T-helper 2 cell treated with Interferon-gamma antibody and Interleukin-4, amounts not matched to agents 5 μg/mL and 100 μg/mL, for 36 hours (primary cell): ENCODE measurements at regions not wholly inside any gene's neighbourhood (a gene's known extent, or its start where the extent isn't known, plus 50 kb on each side); places are given as distances from the start of the nearest gene placed in this dataset.
"Not testable (repeated sequence)": the region's sequence is repeated elsewhere in the genome, so short reads cannot be mapped to it uniquely, and the experiment has no call there.

Experiments
- DNase-seq: peaks from one replicate; pipeline ENCODE4 v3.0.0; 2021; ENCODE audit warnings: low spot score
- H3K27ac Mint-ChIP-seq: one replicate; pipeline ENCODE4 v1.8.0; 2021; ENCODE audit warnings: mild to moderate bottlenecking, mixed read lengths
- H3K27me3 Mint-ChIP-seq: one replicate; pipeline ENCODE4 v1.8.0; 2021; ENCODE audit warnings: low read depth, mixed read lengths
- H3K36me3 Mint-ChIP-seq: one replicate; pipeline ENCODE4 v1.8.0; 2021; ENCODE audit warnings: low read depth, mixed read lengths
- H3K4me1 Mint-ChIP-seq: one replicate; pipeline ENCODE4 v1.8.0; 2021; ENCODE audit warnings: low read depth, mixed read lengths
- H3K4me3 Mint-ChIP-seq: one replicate; pipeline ENCODE4 v1.8.0; 2022; ENCODE audit warnings: mild to moderate bottlenecking, moderate library complexity, mixed read lengths
- H3K9me3 Mint-ChIP-seq: one replicate; pipeline ENCODE4 v1.8.0; 2021; ENCODE audit warnings: mixed read lengths

- H3K27ac Mint-ChIP-seq, result no peak overlapping the region
- no peak overlapping the region for H3K4me3 Mint-ChIP-seq
- H3K4me1 Mint-ChIP-seq, result no peaks in the 10 kb centered on the region
- DNase-seq, result no peak
- H3K27me3 Mint-ChIP-seq, result no peaks in the 10 kb centered on the region
- no peaks in the 10 kb centered on the region for H3K36me3 Mint-ChIP-seq
- peaks cover 4% of the 10 kb centered on the region for H3K9me3 Mint-ChIP-seq
Observed at GRCh38 chr4:158038718-158039117, 134.1 kb downstream of the GASK1B start.

GRCh38 chr4:158036998-158037397 lies 135.8 kb downstream of the GASK1B start:
- no peaks in the 10 kb centered on the region for H3K27me3 Mint-ChIP-seq
- H3K4me1 Mint-ChIP-seq, result no peaks in the 10 kb centered on the region
- no peaks in the 10 kb centered on the region for H3K36me3 Mint-ChIP-seq
- no peak for DNase-seq
- no peak overlapping the region for H3K27ac Mint-ChIP-seq
- peaks cover 4% of the 10 kb centered on the region for H3K9me3 Mint-ChIP-seq
- H3K4me3 Mint-ChIP-seq, result no peak overlapping the region

DNA sequence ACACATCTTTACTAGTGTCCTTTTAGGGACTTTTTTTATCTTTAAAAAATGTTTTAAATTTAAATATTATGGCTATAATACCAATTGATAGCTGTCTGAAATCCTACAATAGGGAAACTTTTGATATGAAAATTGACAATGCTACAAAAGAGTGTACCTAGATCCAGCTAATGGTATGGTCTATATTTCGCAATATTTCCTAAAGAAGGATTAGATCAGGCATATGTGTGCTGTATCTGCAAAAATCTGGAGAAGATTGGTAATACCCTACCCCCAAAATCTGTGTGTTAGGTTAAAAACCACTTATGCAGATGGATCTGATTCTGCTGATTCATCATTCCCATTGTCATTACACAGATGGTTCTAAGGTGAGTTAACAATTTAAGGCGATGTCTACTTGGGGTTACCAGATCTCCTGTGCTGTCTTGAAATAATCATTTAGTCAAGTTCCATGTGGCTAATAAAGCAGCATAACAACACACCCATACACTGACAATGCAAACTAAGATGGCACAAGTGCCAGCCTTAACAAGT lies 137.1 kb downstream of the GASK1B start:
- no peak overlapping the region for H3K27ac Mint-ChIP-seq
- no peak overlapping the region for H3K4me3 Mint-ChIP-seq
- peaks cover 4% of the 10 kb centered on the region for H3K9me3 Mint-ChIP-seq
- H3K27me3 Mint-ChIP-seq, result no peaks in the 10 kb centered on the region
- H3K36me3 Mint-ChIP-seq, result no peaks in the 10 kb centered on the region
- no peak for DNase-seq
- no peaks in the 10 kb centered on the region for H3K4me1 Mint-ChIP-seq

DNA sequence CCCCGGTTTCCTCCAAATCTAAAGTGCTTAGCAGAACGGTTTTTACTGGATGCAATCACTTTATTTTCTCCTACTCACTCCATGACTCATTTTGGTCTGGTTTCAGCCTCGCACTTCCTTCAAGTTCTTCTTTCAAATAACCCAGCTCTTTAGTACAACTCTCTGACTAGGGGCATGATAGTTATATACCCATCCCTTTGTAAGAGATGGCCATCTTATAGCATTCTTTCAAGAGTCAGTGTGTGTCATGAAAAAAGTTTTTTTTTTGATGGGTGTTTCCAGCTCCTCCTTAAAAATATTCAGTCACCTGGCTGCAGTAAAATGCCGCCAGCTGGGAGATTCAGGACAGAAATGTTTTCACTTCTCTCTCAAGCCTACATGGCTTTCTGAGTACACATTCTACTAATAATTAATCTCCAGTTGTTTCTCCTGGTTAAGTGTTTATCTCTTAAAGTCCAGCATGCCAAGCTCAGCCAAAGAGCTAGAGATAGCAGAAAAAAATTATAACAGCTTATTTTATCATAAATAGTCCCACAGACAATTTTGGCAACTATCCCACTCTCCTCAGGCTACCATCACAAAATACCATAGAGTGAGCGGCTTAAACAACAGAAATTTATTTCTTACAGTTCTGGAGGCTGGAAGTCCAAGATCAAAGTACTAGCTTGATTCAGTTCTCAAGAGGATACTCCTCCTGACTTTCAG lies 139.3 kb downstream of the GASK1B start:
- no peak overlapping the region for H3K27ac Mint-ChIP-seq
- H3K4me3 Mint-ChIP-seq, result no peak overlapping the region
- H3K4me1 Mint-ChIP-seq, result no peaks in the 10 kb centered on the region

GRCh38 chr4:158032733-158033415 lies 140.0 kb downstream of the GASK1B start:
- Mint-ChIP-seq H3K36me3 (no peaks in the 10 kb centered on the region), H3K4me3 (no peak overlapping the region), H3K9me3 (no peaks in the 10 kb centered on the region), H3K4me1 (no peaks in the 10 kb centered on the region), H3K27ac (no peak overlapping the region), H3K27me3 (no peaks in the 10 kb centered on the region)
- no peak for DNase-seq

More for the DNA sequence above, 139.3 kb downstream of the GASK1B start:
- no peaks in the 10 kb centered on the region for H3K9me3 Mint-ChIP-seq
- no peak for DNase-seq
- H3K27me3 Mint-ChIP-seq, result no peaks in the 10 kb centered on the region
- no peaks in the 10 kb centered on the region for H3K36me3 Mint-ChIP-seq

GRCh38 chr4:158028381-158028780 lies 144.4 kb downstream of the GASK1B start:
- H3K4me3 Mint-ChIP-seq, H3K27me3 Mint-ChIP-seq: not testable (repeated sequence)

GRCh38 chr4:158025131-158025530 lies 147.7 kb downstream of the GASK1B start:
- no peak overlapping the region for H3K4me3 Mint-ChIP-seq

More at GRCh38 chr4:158028381-158028780, 144.4 kb downstream of the GASK1B start:
- not testable (repeated sequence) for H3K4me1 Mint-ChIP-seq, H3K9me3 Mint-ChIP-seq, DNase-seq, H3K36me3 Mint-ChIP-seq, H3K27ac Mint-ChIP-seq

GRCh38 chr4:158020734-158021346 lies 152.0 kb downstream of the GASK1B start:
- no peak for DNase-seq
- Mint-ChIP-seq H3K27me3 (no peaks in the 10 kb centered on the region), H3K27ac (no peak overlapping the region), H3K9me3 (no peaks in the 10 kb centered on the region), H3K4me1 (no peaks in the 10 kb centered on the region), H3K4me3 (no peak overlapping the region), H3K36me3 (no peaks in the 10 kb centered on the region)

More at GRCh38 chr4:158025131-158025530, 147.7 kb downstream of the GASK1B start:
- Mint-ChIP-seq H3K4me1 (no peaks in the 10 kb centered on the region), H3K9me3 (no peaks in the 10 kb centered on the region), H3K36me3 (no peaks in the 10 kb centered on the region), H3K27me3 (no peaks in the 10 kb centered on the region), H3K27ac (no peak overlapping the region)
- no peak for DNase-seq

DNA sequence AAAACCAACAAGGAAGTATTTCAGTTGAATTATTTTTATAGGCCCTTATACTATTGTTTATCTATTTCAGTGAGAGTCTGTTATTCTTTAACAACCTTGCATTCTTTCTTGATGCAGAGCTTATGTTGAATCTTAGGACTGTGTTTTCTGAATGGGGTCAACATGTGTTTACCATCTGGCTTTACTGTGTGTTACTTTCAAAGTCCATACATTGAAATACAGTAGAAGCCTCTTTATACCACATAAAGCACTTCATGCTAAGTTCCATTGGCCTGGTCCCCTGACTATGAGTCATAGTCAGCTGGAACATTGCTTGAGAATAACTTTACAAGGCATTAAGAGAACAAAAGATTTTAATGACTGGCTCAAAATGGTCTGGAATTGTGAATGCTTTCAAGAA lies 152.6 kb downstream of the GASK1B start:
- DNase-seq, result no peak
- H3K27me3 Mint-ChIP-seq, result no peaks in the 10 kb centered on the region
- no peaks in the 10 kb centered on the region for H3K4me1 Mint-ChIP-seq
- no peak overlapping the region for H3K4me3 Mint-ChIP-seq
- no peak overlapping the region for H3K27ac Mint-ChIP-seq
- no peaks in the 10 kb centered on the region for H3K36me3 Mint-ChIP-seq
- H3K9me3 Mint-ChIP-seq, result no peaks in the 10 kb centered on the region

- no peak overlapping the region for H3K4me3 Mint-ChIP-seq
- no peaks in the 10 kb centered on the region for H3K27me3 Mint-ChIP-seq
- no peaks in the 10 kb centered on the region for H3K36me3 Mint-ChIP-seq
- no peaks in the 10 kb centered on the region for H3K9me3 Mint-ChIP-seq
- no peak for DNase-seq
- H3K4me1 Mint-ChIP-seq, result no peaks in the 10 kb centered on the region
- H3K27ac Mint-ChIP-seq, result no peak overlapping the region
Observed at GRCh38 chr4:158018831-158019230, 154.0 kb downstream of the GASK1B start.

- H3K27me3 Mint-ChIP-seq, result no peaks in the 10 kb centered on the region
- H3K9me3 Mint-ChIP-seq, result no peaks in the 10 kb centered on the region
- DNase-seq, result no peak
- no peaks in the 10 kb centered on the region for H3K4me1 Mint-ChIP-seq
- no peak overlapping the region for H3K4me3 Mint-ChIP-seq
- H3K27ac Mint-ChIP-seq, result no peak overlapping the region
- no peaks in the 10 kb centered on the region for H3K36me3 Mint-ChIP-seq
Observed at GRCh38 chr4:158018221-158018830, 154.5 kb downstream of the GASK1B start.

GRCh38 chr4:158016511-158016910 lies 156.3 kb downstream of the GASK1B start:
- Mint-ChIP-seq H3K27ac (no peak overlapping the region), H3K9me3 (no peaks in the 10 kb centered on the region), H3K36me3 (no peaks in the 10 kb centered on the region), H3K4me1 (no peaks in the 10 kb centered on the region), H3K4me3 (no peak overlapping the region), H3K27me3 (no peaks in the 10 kb centered on the region)
- DNase-seq, result no peak

- Mint-ChIP-seq H3K36me3 (no peaks in the 10 kb centered on the region), H3K4me3 (no peak overlapping the region), H3K9me3 (no peaks in the 10 kb centered on the region), H3K4me1 (no peaks in the 10 kb centered on the region), H3K27me3 (no peaks in the 10 kb centered on the region), H3K27ac (no peak overlapping the region)
- no peak for DNase-seq
Observed at GRCh38 chr4:158015241-158015640, 157.6 kb downstream of the GASK1B start.

DNA sequence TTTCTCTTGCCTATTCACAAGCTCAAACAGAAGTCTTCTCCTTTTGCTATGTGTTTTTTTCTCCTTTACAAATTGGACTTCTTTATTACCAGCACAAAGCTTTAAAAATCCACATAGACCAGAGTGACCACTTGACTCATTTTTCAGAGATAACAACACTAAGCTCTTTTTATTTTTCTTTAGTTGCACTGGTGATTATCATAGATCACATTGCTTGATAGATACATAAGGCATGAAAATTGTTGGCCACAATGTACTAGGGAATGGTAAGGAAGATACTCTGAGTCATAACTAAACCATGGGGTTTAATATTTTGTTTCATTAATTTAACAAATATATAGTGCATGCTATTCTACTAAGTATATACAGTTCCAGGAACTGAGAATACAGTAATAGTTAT lies 159.0 kb downstream of the GASK1B start:
- DNase-seq, result no peak
- no peaks in the 10 kb centered on the region for H3K4me1 Mint-ChIP-seq
- H3K27ac Mint-ChIP-seq, result no peak overlapping the region
- H3K27me3 Mint-ChIP-seq, result no peaks in the 10 kb centered on the region
- no peaks in the 10 kb centered on the region for H3K36me3 Mint-ChIP-seq
- H3K9me3 Mint-ChIP-seq, result no peaks in the 10 kb centered on the region
- no peak overlapping the region for H3K4me3 Mint-ChIP-seq
